ENCODE measurements at regions not wholly inside any gene's neighbourhood (a gene's known extent, or its start where the extent isn't known, plus 50 kb on each side); places are given as distances from the start of the nearest gene placed in this dataset.
"Not testable (repeated sequence)": the region's sequence is repeated elsewhere in the genome, so short reads cannot be mapped to it uniquely, and the experiment has no call there.

- no peak for DNase-seq
These were observed 776.9 kb downstream of the TBC1D22A start for GRCh38 chr22:47539374-47539773.

- no peak for DNase-seq
These were observed 773.2 kb downstream of the TBC1D22A start for GRCh38 chr22:47535681-47536080.

- DNase-seq = no peak
These were observed 772.5 kb downstream of the TBC1D22A start for GRCh38 chr22:47534804-47535410.

- DNase-seq = peak; percentile 41
These were observed 771.7 kb downstream of the TBC1D22A start for GRCh38 chr22:47533961-47534803.

GRCh38 chr22:47517062-47517461, 754.6 kb downstream of the TBC1D22A start:
- no peak for DNase-seq

GRCh38 chr22:47515384-47516125, 753.1 kb downstream of the TBC1D22A start:
- DNase-seq = no peak

- no peak for DNase-seq
These were observed 750.2 kb downstream of the TBC1D22A start for GRCh38 chr22:47512617-47513016.

- no peak for DNase-seq
These were observed 742.5 kb downstream of the TBC1D22A start for GRCh38 chr22:47504962-47505361.

- no peak for DNase-seq
These were observed 736.6 kb downstream of the TBC1D22A start for GRCh38 chr22:47498969-47499495.

- DNase-seq = no peak
These were observed 735.2 kb downstream of the TBC1D22A start for GRCh38 chr22:47497666-47498065.

GRCh38 chr22:47495110-47495509, 732.7 kb downstream of the TBC1D22A start:
- DNase-seq = no peak

GRCh38 chr22:47488131-47488530, 725.7 kb downstream of the TBC1D22A start:
- not testable (repeated sequence) for DNase-seq

GRCh38 chr22:47486569-47487312, 724.3 kb downstream of the TBC1D22A start:
- DNase-seq = no peak

- no peak for DNase-seq
These were observed 722.6 kb downstream of the TBC1D22A start for GRCh38 chr22:47484960-47485569.

GRCh38 chr22:47476231-47476630, 713.8 kb downstream of the TBC1D22A start:
- DNase-seq = no peak

- no peak for DNase-seq
These were observed 712.4 kb downstream of the TBC1D22A start for GRCh38 chr22:47474895-47475294.

GRCh38 chr22:47474464-47474863, 712.0 kb downstream of the TBC1D22A start:
- DNase-seq = no peak

- no peak for DNase-seq
These were observed 710.2 kb downstream of the TBC1D22A start for GRCh38 chr22:47472636-47473035.

- no peak for DNase-seq
These were observed 709.0 kb downstream of the TBC1D22A start for GRCh38 chr22:47471406-47471805.

- DNase-seq = no peak
These were observed 703.4 kb downstream of the TBC1D22A start for GRCh38 chr22:47465809-47466208.

GRCh38 chr22:47465222-47465621, 702.8 kb downstream of the TBC1D22A start:
- DNase-seq = no peak

GRCh38 chr22:47463220-47463619, 700.8 kb downstream of the TBC1D22A start:
- DNase-seq = no peak

Data from femur (tissue), 1 donor.